Activated CD4-positive, alpha-beta memory T cell treated with anti-CD3 and anti-CD28 coated beads for 36 hours (primary cell): ENCODE measurements at regions not wholly inside any gene's neighbourhood (a gene's known extent, or its start where the extent isn't known, plus 50 kb on each side); places are given as distances from the start of the nearest gene placed in this dataset.
"Not testable (repeated sequence)": the region's sequence is repeated elsewhere in the genome, so short reads cannot be mapped to it uniquely, and the experiment has no call there.

Experiments used
- CTCF ChIA-PET: fragments of 350-600 bp; sonication (Branson Sonifier 250); formaldehyde crosslinking; loops from one replicate; lab custom pipeline; 2021; ENCODE audit warnings: antibody characterized with exemption, inconsistent platforms; lab: Charles Lee
- POLR2A ChIA-PET: fragments of 350-600 bp; sonication (Branson Sonifier 250); formaldehyde crosslinking; loops from one replicate; lab custom pipeline; 2021; ENCODE audit warnings: antibody characterized with exemption; lab: Charles Lee
- DNase-seq: peaks from one replicate; pipeline ENCODE4 v3.0.0-alpha.2; 2020
- H3K27ac Mint-ChIP-seq: one replicate; pipeline ENCODE4 v1.8.0; 2021; ENCODE audit warnings: mixed read lengths
- H3K27me3 Mint-ChIP-seq: one replicate; pipeline ENCODE4 v1.8.0; 2021; ENCODE audit warnings: mixed read lengths
- H3K36me3 Mint-ChIP-seq: one replicate; pipeline ENCODE4 v1.8.0; 2021; ENCODE audit warnings: mixed read lengths
- H3K4me1 Mint-ChIP-seq: one replicate; pipeline ENCODE4 v1.8.0; 2021; ENCODE audit warnings: low read depth, mixed read lengths
- H3K4me3 Mint-ChIP-seq: one replicate; pipeline ENCODE4 v1.8.0; 2021; ENCODE audit warnings: mild to moderate bottlenecking, mixed read lengths
- H3K9me3 Mint-ChIP-seq: one replicate; pipeline ENCODE4 v1.8.0; 2021; ENCODE audit warnings: mixed read lengths
- intact Hi-C: fragments of 100-400 bp; cut with micrococcal nuclease; formaldehyde crosslinking; loops from one replicate; pipeline ENCODE4 v1.15.1; 2023

DNA sequence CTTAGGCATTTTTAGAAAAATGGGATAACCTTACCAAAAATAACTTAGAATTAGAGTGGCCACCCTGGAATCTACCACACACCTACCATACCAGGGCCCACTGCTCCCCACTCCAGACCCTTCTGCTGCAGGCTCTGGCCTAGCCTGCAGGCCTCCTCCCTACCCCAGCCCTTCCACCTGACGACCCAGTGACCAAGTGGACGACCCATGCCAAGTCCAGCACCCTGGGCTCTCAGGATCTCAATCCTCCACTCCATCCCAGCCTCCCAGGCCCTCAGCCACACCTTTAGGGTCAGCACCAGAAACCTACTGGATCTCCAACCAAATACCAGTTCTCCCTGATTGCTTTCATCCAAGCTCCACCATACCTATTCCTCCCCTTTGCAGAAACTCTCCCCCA is 145.8 kb downstream of the TPRA1 start:
- H3K27ac Mint-ChIP-seq = no peak overlapping the region
- POLR2A ChIA-PET = no interaction called here
- H3K36me3 Mint-ChIP-seq = no peaks in the 10 kb centered on the region
- H3K27me3 Mint-ChIP-seq = peaks cover 2% of the 10 kb centered on the region
- H3K9me3 Mint-ChIP-seq = no peaks in the 10 kb centered on the region
- CTCF ChIA-PET = no interaction called here
- intact Hi-C loops = no loop called here
- DNase-seq = no peak
- no peaks in the 10 kb centered on the region for H3K4me1 Mint-ChIP-seq
- H3K4me3 Mint-ChIP-seq = no peak overlapping the region

- no peak for DNase-seq
- no peaks in the 10 kb centered on the region for H3K36me3 Mint-ChIP-seq
- no peak overlapping the region for H3K4me3 Mint-ChIP-seq
- CTCF ChIA-PET = no interaction called here
- no peaks in the 10 kb centered on the region for H3K9me3 Mint-ChIP-seq
- H3K4me1 Mint-ChIP-seq = no peaks in the 10 kb centered on the region
- peaks cover 2% of the 10 kb centered on the region for H3K27me3 Mint-ChIP-seq
- intact Hi-C loops = no loop called here
- POLR2A ChIA-PET = no interaction called here
- H3K27ac Mint-ChIP-seq = no peak overlapping the region
Measured at GRCh38 chr3:127443581-127444375, 146.8 kb downstream of the TPRA1 start.

DNA sequence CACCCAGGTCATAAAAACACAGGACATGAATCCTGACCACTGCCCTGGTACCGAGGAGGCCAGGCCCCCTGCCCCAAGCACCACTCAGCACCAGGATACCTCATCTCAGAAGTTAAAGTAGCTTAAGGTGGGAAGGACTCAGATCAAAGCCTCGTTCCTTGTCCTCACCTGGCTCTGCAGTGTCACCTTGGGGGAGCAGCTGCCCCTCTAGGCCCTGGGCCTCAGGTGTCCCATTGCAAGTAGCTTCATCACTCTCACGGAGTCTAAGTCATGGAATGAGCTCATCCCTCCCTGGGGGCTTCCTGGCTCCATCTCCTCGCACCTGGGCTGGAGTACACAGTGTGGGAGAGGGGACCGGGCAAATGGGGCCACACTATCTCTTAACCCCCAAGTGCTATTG is 148.0 kb downstream of the TPRA1 start:
- Mint-ChIP-seq H3K27me3 (peaks cover 2% of the 10 kb centered on the region), H3K4me3 (no peak overlapping the region), H3K27ac (no peak overlapping the region), H3K4me1 (no peaks in the 10 kb centered on the region), H3K36me3 (no peaks in the 10 kb centered on the region), H3K9me3 (no peaks in the 10 kb centered on the region)
- intact Hi-C loops = no loop called here
- CTCF ChIA-PET = interaction anchor here (1.1 kb wide), 2 partner anchors 9 to 13 kb away, joined by 3 read pairs; no protein-coding TSS in a partner anchor
- POLR2A ChIA-PET = interaction anchor here (0.6 kb wide), 1 partner anchor 37 kb away, joined by 3 read pairs; no protein-coding TSS in a partner anchor
- no peak for DNase-seq

DNA sequence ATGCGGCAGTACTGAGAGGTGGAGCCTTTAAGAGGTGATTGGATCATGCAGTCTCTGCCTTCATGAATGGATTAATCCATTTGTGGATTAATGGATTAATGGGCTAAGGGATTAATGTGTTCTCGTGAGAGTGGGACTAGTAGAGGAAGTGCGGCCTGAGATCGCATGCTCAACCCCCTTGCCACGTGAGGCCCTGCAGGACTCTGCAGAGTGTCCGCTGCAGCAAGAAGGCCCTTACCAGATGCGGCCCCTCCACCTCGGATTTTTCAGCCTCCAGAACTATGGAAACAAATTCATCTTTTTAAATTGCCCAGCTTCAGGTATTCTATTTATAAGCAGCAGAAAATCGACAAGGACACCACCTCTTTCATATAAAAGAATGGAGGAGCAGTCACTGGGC is 148.8 kb downstream of the TPRA1 start:
- H3K4me3 Mint-ChIP-seq = no peak overlapping the region
- ChIA-PET CTCF (no interaction called here), POLR2A (interaction anchor here (0.6 kb wide), 1 partner anchor 37 kb away, joined by 3 read pairs; no protein-coding TSS in a partner anchor)
- intact Hi-C loops = no loop called here
- H3K9me3 Mint-ChIP-seq = no peaks in the 10 kb centered on the region
- no peak overlapping the region for H3K27ac Mint-ChIP-seq
- peaks cover 2% of the 10 kb centered on the region for H3K27me3 Mint-ChIP-seq
- H3K4me1 Mint-ChIP-seq = no peaks in the 10 kb centered on the region
- DNase-seq = no peak
- H3K36me3 Mint-ChIP-seq = no peaks in the 10 kb centered on the region

GRCh38 chr3:127440384-127440783 is 150.1 kb downstream of the TPRA1 start:
- H3K4me1 Mint-ChIP-seq = no peaks in the 10 kb centered on the region
- H3K9me3 Mint-ChIP-seq = no peaks in the 10 kb centered on the region
- no peaks in the 10 kb centered on the region for H3K36me3 Mint-ChIP-seq
- ChIA-PET CTCF (interaction anchor here (1.0 to 1.7 kb wide), 2 partner anchors 12 to 15 kb away, joined by 3 to 4 read pairs; no protein-coding TSS in a partner anchor), POLR2A (no interaction called here)
- no peak overlapping the region for H3K27ac Mint-ChIP-seq
- peak; percentile 2 for DNase-seq
- H3K4me3 Mint-ChIP-seq = no peak overlapping the region
- peaks cover 4% of the 10 kb centered on the region for H3K27me3 Mint-ChIP-seq
- intact Hi-C loops = no loop called here

DNA sequence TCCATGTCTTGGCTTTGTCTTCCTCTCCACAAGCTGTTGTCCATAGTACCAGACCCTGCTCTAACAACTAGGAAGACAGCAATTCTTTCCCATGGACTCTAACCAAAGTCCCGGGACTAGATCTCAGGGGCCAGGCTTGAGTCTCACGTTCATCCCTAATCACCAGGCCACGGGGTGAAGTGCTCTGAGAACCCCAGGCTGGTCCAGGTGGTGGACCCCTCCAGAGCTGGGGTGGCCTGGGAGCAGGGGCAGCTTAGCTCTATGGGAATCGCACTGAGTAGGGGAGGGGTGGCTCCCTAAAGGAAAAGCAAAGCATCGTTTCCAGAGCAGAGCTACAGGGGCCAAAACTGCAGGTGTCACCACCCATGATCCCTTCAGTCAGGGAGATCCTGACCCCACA is 150.9 kb downstream of the TPRA1 start:
- ChIA-PET POLR2A (no interaction called here), CTCF (interaction anchor here (1.0 to 1.7 kb wide), 3 partner anchors 13 to 105 kb away, joined by 3 to 4 read pairs (median 4); no protein-coding TSS in a partner anchor)
- DNase-seq = peak; percentile 0
- intact Hi-C loops = no loop called here
- H3K27ac Mint-ChIP-seq = no peak overlapping the region
- H3K4me1 Mint-ChIP-seq = no peaks in the 10 kb centered on the region
- H3K27me3 Mint-ChIP-seq = peaks cover 2% of the 10 kb centered on the region
- H3K4me3 Mint-ChIP-seq = no peak overlapping the region
- H3K9me3 Mint-ChIP-seq = no peaks in the 10 kb centered on the region
- H3K36me3 Mint-ChIP-seq = no peaks in the 10 kb centered on the region

DNA sequence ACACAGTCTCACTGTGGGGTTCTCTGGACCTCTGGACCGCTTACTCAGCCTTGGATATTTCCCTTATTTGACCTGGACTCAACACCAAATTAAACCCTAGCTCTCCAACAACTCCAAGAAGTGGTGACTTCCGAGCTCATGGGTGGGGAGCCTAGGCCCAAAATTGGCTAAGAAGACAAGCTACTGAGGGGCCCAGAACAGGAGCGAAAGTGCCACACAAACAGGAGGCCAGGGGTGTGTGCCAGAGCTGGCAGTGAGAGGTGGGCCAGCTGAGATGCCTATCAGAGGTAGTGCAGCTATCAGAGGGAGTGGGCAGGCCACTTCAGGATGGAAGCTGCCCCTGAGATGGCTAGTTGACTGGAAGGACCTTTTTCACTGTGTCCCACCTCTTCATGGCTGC is 151.1 kb upstream of the PRR20G start:
- ChIA-PET CTCF (interaction anchor here (1.0 kb wide), 1 partner anchor 106 kb away, joined by 4 read pairs; no protein-coding TSS in a partner anchor), POLR2A (no interaction called here)
- H3K4me1 Mint-ChIP-seq = no peaks in the 10 kb centered on the region
- intact Hi-C loops = no loop called here
- no peak overlapping the region for H3K4me3 Mint-ChIP-seq
- H3K27me3 Mint-ChIP-seq = peaks cover 2% of the 10 kb centered on the region
- peak; percentile 6 for DNase-seq
- no peak overlapping the region for H3K27ac Mint-ChIP-seq
- H3K9me3 Mint-ChIP-seq = no peaks in the 10 kb centered on the region
- no peaks in the 10 kb centered on the region for H3K36me3 Mint-ChIP-seq

- ChIA-PET POLR2A (no interaction called here), CTCF (interaction anchor here (1.0 kb wide), 1 partner anchor 106 kb away, joined by 4 read pairs; no protein-coding TSS in a partner anchor)
- H3K27ac Mint-ChIP-seq = no peak overlapping the region
- no peaks in the 10 kb centered on the region for H3K9me3 Mint-ChIP-seq
- no peak for DNase-seq
- H3K36me3 Mint-ChIP-seq = no peaks in the 10 kb centered on the region
- H3K27me3 Mint-ChIP-seq = peaks cover 2% of the 10 kb centered on the region
- no peak overlapping the region for H3K4me3 Mint-ChIP-seq
- no peaks in the 10 kb centered on the region for H3K4me1 Mint-ChIP-seq
- intact Hi-C loops = no loop called here
Measured at GRCh38 chr3:127438371-127438770, 150.5 kb upstream of the PRR20G start.

DNA sequence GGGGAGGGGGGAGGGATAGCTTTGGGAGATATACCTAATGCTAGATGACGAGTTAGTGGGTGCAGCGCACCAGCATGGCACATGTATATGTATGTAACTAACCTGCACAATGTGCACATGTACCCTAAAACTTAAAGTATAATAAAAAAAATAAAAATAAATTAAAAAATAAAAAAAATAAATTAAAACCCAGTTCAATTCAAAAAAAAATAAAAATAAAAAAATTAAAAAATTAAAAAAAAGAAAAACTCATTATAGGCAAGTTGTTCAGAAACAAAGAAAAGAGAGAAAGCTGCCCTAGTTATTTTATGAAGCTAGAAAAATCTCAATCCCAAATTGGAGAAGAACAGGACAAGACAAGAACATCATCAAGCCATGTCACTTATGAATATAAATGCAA is 147.5 kb upstream of the PRR20G start:
- H3K27ac Mint-ChIP-seq, H3K4me3 Mint-ChIP-seq, H3K36me3 Mint-ChIP-seq, H3K4me1 Mint-ChIP-seq, DNase-seq, intact Hi-C loops, POLR2A ChIA-PET, H3K9me3 Mint-ChIP-seq, H3K27me3 Mint-ChIP-seq: not testable (repeated sequence)
- CTCF ChIA-PET = interaction anchor here (0.7 kb wide), 1 partner anchor 17 kb away, joined by 3 read pairs; no protein-coding TSS in a partner anchor

DNA sequence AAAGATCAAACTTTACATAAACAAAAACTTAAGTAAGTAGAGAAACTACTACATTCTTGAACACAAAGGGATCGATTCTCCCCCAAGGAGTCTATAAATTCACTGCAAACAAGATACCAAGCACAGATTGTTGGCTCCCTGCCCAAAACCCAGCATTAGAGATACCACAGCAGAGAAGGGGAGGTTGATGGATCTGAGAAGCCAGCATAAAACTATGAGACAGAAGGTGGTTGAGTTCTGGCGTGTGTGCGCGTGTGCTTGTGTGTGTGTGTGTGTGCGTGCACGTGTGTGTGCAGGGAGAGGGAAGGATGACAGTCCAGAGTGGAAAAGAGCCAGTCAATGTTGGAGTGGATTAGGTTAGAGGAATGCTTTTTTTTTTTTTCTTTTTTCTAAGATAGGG is 143.2 kb upstream of the PRR20G start:
- Mint-ChIP-seq H3K9me3 (no peaks in the 10 kb centered on the region), H3K27ac (no peak overlapping the region), H3K4me3 (no peak overlapping the region), H3K27me3 (peaks cover 25% of the 10 kb centered on the region), H3K4me1 (no peaks in the 10 kb centered on the region), H3K36me3 (no peaks in the 10 kb centered on the region)
- intact Hi-C loops = no loop called here
- ChIA-PET POLR2A (no interaction called here), CTCF (no interaction called here)
- DNase-seq = no peak

DNA sequence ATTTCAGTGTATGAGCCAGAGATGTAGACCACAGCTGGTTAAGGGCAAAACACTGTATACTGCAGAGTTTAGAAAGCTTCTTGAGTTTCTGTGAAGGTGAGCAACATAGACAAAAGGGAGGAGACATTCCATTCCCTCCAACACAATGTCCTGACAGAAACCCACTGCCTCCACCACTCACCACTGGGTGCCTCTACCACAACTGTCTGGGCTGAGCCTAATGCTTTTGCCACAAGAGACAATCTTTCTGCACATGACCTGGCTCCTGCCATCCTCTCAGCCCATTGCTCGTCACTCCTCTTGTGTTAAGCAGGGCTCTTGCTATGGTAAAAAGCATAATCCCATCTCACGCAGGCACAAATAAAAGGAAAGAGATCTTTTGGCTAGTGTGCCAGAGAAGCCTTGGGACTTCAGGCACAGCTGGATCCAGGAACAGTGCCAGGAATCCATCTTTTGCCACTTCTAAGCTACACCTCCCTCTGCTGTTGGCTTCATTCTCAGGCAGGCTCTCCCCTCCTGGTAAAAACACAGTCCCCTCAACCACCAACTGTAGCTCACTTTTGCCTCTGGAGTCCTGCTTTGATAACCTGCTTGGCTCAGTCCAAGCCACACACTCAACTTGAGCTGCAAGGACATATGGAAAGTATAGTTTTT is 140.6 kb upstream of the PRR20G start:
- intact Hi-C loops = no loop called here
- CTCF ChIA-PET = no interaction called here
- H3K9me3 Mint-ChIP-seq = no peaks in the 10 kb centered on the region
- POLR2A ChIA-PET = no interaction called here
- no peak overlapping the region for H3K27ac Mint-ChIP-seq
- no peak for DNase-seq
- no peaks in the 10 kb centered on the region for H3K36me3 Mint-ChIP-seq
- no peaks in the 10 kb centered on the region for H3K4me1 Mint-ChIP-seq
- no peak overlapping the region for H3K4me3 Mint-ChIP-seq
- peaks cover 31% of the 10 kb centered on the region for H3K27me3 Mint-ChIP-seq

GRCh38 chr3:127427666-127428065 is 139.8 kb upstream of the PRR20G start:
- H3K27ac Mint-ChIP-seq = no peak overlapping the region

More at GRCh38 chr3:127427666-127428065, 139.8 kb upstream of the PRR20G start:
- peaks cover 31% of the 10 kb centered on the region for H3K27me3 Mint-ChIP-seq
- intact Hi-C loops = no loop called here
- peak; percentile 2 for DNase-seq
- H3K36me3 Mint-ChIP-seq = no peaks in the 10 kb centered on the region
- H3K4me1 Mint-ChIP-seq = no peaks in the 10 kb centered on the region
- ChIA-PET CTCF (no interaction called here), POLR2A (no interaction called here)
- H3K9me3 Mint-ChIP-seq = no peaks in the 10 kb centered on the region
- H3K4me3 Mint-ChIP-seq = no peak overlapping the region
